ENCODE measurements at regions not wholly inside any gene's neighbourhood (a gene's known extent, or its start where the extent isn't known, plus 50 kb on each side); places are given as distances from the start of the nearest gene placed in this dataset.
"Not testable (repeated sequence)": the region's sequence is repeated elsewhere in the genome, so short reads cannot be mapped to it uniquely, and the experiment has no call there.

GRCh38 chr17:30605523-30605922, 128.3 kb downstream of the GOSR1 start:
- TF ChIP-seq, protein P1, sequence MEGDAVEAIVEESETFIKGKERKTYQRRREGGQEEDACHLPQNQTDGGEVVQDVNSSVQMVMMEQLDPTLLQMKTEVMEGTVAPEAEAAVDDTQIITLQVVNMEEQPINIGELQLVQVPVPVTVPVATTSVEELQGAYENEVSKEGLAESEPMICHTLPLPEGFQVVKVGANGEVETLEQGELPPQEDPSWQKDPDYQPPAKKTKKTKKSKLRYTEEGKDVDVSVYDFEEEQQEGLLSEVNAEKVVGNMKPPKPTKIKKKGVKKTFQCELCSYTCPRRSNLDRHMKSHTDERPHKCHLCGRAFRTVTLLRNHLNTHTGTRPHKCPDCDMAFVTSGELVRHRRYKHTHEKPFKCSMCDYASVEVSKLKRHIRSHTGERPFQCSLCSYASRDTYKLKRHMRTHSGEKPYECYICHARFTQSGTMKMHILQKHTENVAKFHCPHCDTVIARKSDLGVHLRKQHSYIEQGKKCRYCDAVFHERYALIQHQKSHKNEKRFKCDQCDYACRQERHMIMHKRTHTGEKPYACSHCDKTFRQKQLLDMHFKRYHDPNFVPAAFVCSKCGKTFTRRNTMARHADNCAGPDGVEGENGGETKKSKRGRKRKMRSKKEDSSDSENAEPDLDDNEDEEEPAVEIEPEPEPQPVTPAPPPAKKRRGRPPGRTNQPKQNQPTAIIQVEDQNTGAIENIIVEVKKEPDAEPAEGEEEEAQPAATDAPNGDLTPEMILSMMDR (IDR thresholded peaks at IDR 0.05), result no peak
- TF ChIP-seq EP300 (IDR thresholded peaks at IDR 0.05), result no peak
- no peak for TF ChIP-seq POLR2A (IDR thresholded peaks at IDR 0.05)
- no peak overlapping the region for H3K27ac ChIP-seq
- H3K36me3 ChIP-seq, result no peaks in the 10 kb centered on the region
- DNase-seq (ENCODE audit: low spot score in 2 of 2), result no peak
- peaks cover 0 to 11% (median 4%) of the 10 kb centered on the region in 4 donors for H3K4me1 ChIP-seq
- no peak overlapping the region for H3K4me3 ChIP-seq
- WGBS, 2 donors, result 97 to 98% methylated on average over 4 of the region's 4 CpGs
- H3K9me3 ChIP-seq, result no peaks in the 10 kb centered on the region
- no peaks in the 10 kb centered on the region for H3K27me3 ChIP-seq

DNA sequence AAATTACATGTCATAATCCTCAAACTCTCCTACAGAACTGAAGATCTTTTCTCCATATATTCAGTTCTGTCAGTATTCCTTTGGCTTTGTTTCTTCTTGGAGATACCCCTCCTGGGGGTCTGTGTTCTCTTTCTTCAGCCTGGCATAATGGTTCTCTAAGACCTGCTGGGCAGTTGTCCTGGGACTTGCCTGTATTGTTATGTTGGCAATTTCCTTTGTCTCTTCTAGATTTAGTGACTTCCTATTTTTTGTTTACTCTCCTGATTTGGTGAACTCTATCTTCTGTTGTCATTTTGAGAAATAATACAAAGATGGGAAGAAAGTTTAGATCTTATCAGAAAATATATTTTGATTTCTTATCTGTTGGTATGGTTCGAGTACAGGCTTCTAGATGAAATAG, 127.8 kb downstream of the GOSR1 start:
- Histone ChIP-seq H3K4me1 (peaks cover 0 to 11% (median 4%) of the 10 kb centered on the region in 4 donors), H3K27me3 (no peaks in the 10 kb centered on the region), H3K27ac (no peak overlapping the region), H3K4me3 (no peak overlapping the region), H3K9me3 (no peaks in the 10 kb centered on the region), H3K36me3 (no peaks in the 10 kb centered on the region)
- no peak for TF ChIP-seq EP300 (IDR thresholded peaks at IDR 0.05)
- no peak for TF ChIP-seq POLR2A (IDR thresholded peaks at IDR 0.05)
- TF ChIP-seq, protein P1 (IDR thresholded peaks at IDR 0.05), result no peak
- DNase-seq (ENCODE audit: low spot score in 2 of 2), result no peak
- WGBS, 2 donors, result 93 to 95% methylated on average over 1 of the region's 1 CpG

GRCh38 chr17:30602396-30602795, 125.2 kb downstream of the GOSR1 start:
- not testable (repeated sequence) for DNase-seq (ENCODE audit: low spot score in 2 of 2); H3K36me3 ChIP-seq; H3K27ac ChIP-seq; H3K27me3 ChIP-seq; H3K9me3 ChIP-seq; H3K4me3 ChIP-seq
- WGBS, 2 donors, result 94 to 96% methylated on average over 2 of the region's 2 CpGs
- H3K4me1 ChIP-seq, result peaks cover 0 to 15% (median 4%) of the 10 kb centered on the region in 4 donors

GRCh38 chr17:30601984-30602383, 124.8 kb downstream of the GOSR1 start:
- not testable (repeated sequence) for H3K36me3 ChIP-seq; H3K9me3 ChIP-seq; DNase-seq (ENCODE audit: low spot score in 2 of 2); H3K27me3 ChIP-seq; H3K27ac ChIP-seq
- 19 to 34% methylated on average over 7 of the region's 7 CpGs for WGBS, 2 donors
- peaks cover 0 to 15% (median 4%) of the 10 kb centered on the region in 4 donors for H3K4me1 ChIP-seq
- peak overlapping the region in 1 of 4 donors; percentile 91 for H3K4me3 ChIP-seq

DNA sequence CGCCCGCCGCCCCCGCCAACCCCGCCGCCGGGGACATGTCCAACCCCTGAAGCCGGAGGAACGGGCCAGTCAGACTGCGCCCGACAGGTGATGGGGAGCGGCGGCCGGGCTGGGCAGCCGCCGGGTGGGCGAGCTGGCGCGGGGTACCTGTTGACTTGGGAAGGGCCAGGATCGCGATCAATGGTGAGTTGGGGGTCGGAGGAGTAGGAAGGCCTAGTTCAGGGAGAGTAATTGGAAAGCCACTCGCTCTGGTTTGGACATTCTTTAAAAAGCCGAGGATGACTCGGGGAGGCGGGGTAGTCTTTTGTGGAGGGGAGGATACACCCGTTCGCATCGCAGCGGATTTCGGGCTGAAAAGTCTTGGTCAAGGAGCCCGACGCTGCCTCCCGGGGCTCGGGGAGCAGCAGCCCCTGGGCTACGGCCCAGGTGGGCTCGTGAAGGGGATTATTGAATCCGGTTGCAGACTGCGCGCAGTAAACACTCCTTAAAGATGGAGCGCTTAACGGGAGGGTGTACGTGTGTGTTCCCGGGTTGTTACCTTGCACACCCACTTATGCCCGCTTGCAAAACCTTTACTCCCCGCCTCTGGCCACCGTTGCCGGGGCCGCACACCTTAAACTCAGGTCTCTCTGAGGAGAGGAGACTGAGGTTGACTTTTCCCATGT, 123.8 kb downstream of the GOSR1 start:
- WGBS, 2 donors, result 0 to 2% methylated on average over 35 to 44 of the region's 49 CpGs
- Histone ChIP-seq H3K9me3 (no peaks in the 10 kb centered on the region), H3K27me3 (no peaks in the 10 kb centered on the region), H3K4me1 (peaks cover 0 to 15% (median 4%) of the 10 kb centered on the region in 4 donors), H3K27ac (peak overlapping the region; percentile 84 to 96 (median 95)), H3K4me3 (peak overlapping the region; percentile 75 to 96 (median 85)), H3K36me3 (no peaks in the 10 kb centered on the region)
- no peak for TF ChIP-seq EP300 (IDR thresholded peaks at IDR 0.05)
- no peak for TF ChIP-seq POLR2A (IDR thresholded peaks at IDR 0.05)
- TF ChIP-seq, protein P1 (IDR thresholded peaks at IDR 0.05), result no peak
- no peak for DNase-seq (ENCODE audit: low spot score in 2 of 2)

DNA sequence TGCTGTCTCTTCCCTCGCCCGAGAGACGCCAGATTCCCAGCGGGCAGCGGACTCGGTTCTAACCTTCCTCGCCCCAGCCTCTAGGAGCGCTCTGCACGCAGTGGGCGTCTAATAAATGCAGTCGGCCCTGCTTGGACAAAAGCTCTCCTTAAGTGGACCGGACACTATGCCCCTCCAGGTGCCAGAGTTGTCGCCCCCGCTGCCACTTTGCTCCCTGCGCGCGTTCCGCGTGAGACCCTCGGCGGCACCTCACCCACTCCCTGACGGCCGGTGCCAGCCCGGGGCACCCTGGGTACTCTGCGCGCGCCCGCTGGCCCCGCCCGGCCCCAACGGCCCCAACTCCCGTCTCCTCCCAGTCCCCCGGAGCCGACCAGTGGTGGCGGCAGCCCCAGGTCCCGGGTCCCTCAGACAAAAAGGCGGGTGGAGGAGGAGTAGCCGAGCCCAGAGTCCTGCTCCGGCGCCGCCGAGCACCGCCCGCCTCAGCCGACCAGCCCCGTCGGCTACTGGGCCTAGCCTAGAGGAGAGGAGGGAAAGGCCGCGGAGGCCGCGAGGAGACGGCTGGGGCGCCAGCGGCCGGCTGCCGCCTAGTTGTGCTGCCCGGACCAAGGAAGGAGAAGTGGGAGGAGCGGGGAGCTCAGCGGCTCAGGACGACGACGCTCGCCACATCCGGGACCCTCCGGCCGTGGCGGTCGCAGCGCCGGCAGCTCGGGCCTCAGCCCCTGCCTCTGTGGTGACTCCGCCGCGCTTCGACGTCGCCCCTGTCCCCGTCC, 123.0 kb downstream of the GOSR1 start:
- peak overlapping the region; percentile 75 to 96 (median 85) for H3K4me3 ChIP-seq
- WGBS, 2 donors, result 1% methylated on average over 53 to 71 of the region's 78 CpGs
- peak; percentile 52 to 68 for TF ChIP-seq POLR2A (IDR thresholded peaks at IDR 0.05)
- TF ChIP-seq, protein P1 (IDR thresholded peaks at IDR 0.05), result peak; percentile 17 to 64 (median 50)
- peak in 1 of 2 donors; percentile 90 for TF ChIP-seq EP300 (IDR thresholded peaks at IDR 0.05)
- H3K4me1 ChIP-seq, result peaks cover 0 to 15% (median 4%) of the 10 kb centered on the region in 4 donors
- no peaks in the 10 kb centered on the region for H3K36me3 ChIP-seq
- no peaks in the 10 kb centered on the region for H3K9me3 ChIP-seq
- peak overlapping the region; percentile 84 to 96 (median 95) for H3K27ac ChIP-seq
- no peaks in the 10 kb centered on the region for H3K27me3 ChIP-seq
- DNase-seq (ENCODE audit: low spot score in 2 of 2), result peak; percentile 40 to 51

Measured in tibial nerve (tissue), 4 donors.